ENCODE measurements at regions not wholly inside any gene's neighbourhood (a gene's known extent, or its start where the extent isn't known, plus 50 kb on each side); places are given as distances from the start of the nearest gene placed in this dataset.
A peak's percentile ranks its signal among the peaks of the same experiment; 100 is the strongest.
"Not testable (repeated sequence)": the region's sequence is repeated elsewhere in the genome, so short reads cannot be mapped to it uniquely, and the experiment has no call there.

GRCh38 chr5:82952326-82952725 is 124.9 kb downstream of the TMEM167A start:
- DNase-seq (ENCODE audit: low spot score), result peak; percentile 20

DNA sequence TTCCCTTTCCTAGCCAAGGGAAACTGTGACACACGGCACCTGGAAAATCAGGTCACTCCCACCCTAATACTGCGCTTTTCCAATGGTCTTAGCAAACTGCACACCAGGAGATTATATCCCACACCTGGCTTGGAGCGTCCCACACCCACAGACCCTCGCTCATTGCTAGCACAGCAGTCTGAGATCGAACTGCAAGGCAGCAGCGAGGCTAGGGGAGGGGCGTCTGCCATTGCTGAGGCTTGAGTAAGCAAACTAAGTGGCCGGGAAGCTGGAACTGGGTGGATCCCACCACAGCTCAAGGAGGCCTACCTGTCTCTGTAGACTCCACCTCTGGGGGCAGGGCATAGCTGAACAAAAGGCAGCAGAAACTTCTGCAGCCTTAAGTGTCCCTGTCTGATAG is 132.9 kb downstream of the TMEM167A start:
- not testable (repeated sequence) for DNase-seq (ENCODE audit: low spot score)

GRCh38 chr5:82942083-82942881 is 134.9 kb downstream of the TMEM167A start:
- no peak for DNase-seq (ENCODE audit: low spot score)

DNA sequence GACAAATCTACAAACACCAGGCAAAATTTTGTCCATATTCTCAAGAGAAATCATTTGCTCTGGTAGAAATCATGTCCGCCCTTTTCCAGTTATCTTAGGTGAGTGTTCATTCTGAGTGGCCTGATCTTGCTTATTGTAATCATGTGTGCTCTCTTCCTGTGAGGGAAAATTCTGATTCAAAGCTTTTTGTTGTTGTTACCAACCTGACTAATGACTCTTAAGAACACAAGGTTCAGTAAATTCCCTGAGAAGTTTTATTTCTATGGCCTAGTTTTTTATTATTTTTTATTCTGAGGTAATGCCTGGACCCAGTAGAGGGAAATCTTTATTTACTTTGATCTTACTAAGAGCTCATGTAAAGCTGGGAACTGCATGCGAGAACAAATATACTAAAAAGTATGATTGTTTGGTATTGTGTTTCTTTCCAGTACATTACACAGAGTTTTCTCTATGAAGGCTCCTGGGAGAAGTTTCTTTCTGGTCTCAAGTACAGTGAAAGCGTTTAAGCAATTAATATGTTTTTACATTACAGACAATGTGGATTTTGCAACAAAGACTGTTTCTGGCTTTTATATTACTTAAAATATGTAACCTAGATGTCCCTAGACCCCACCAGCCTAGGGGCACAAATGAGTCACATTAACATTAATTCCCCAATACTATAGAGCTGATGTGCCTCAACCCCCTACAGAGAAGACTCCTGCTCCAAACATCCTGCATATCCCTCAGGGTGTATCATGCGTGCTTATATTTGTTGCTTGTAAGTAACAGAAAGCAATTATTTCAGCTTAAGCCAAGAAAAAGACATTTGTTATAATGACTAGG is 138.1 kb downstream of the TMEM167A start:
- DNase-seq (ENCODE audit: low spot score), result no peak

DNA sequence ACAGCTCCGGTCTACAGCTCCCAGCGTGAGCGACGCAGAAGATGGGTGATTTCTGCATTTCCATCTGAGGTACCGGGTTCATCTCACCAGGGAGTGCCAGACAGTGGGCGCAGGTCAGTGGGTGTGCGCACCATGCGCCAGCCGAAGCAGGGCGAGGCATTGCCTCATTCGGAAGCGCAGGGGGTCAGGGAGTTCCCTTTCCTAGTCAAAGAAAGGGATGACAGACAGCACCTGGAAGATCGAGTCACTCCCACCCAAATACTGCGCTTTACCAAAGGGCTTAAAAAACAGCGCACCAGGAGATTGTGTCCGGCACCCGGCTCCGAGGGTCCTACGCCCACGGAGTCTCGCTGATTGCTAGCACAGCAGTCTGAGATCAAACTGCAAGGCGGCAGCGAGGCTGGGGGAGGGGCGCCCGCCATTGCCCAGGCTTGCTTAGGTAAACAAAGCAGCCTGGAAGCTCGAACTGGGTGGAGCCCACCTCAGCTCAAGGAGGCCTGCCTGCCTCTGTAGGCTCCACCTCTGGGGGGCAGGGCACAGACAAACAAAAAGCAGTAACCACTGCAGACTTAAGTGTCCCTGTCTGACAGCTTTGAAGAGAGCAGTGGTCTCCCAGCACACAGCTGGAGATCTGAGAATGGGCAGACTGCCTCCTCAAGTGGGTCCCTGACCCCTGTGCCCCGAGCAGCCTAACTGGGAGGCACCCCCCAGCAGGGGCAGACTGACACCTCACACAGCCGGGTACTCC is 144.5 kb downstream of the TMEM167A start:
- not testable (repeated sequence) for DNase-seq (ENCODE audit: low spot score)

GRCh38 chr5:82931110-82931509 is 146.1 kb downstream of the TMEM167A start:
- no peak for DNase-seq (ENCODE audit: low spot score)

GRCh38 chr5:82925061-82925411 is 152.2 kb downstream of the TMEM167A start:
- DNase-seq (ENCODE audit: low spot score), result no peak

GRCh38 chr5:82924226-82925060 is 152.8 kb downstream of the TMEM167A start:
- no peak for DNase-seq (ENCODE audit: low spot score)

GRCh38 chr5:82922086-82922734 is 155.0 kb downstream of the TMEM167A start:
- peak; percentile 32 for DNase-seq (ENCODE audit: low spot score)

- DNase-seq (ENCODE audit: low spot score), result no peak
Observed at GRCh38 chr5:82918311-82919031, 158.7 kb downstream of the TMEM167A start.

- no peak for DNase-seq (ENCODE audit: low spot score)
Observed at GRCh38 chr5:82917584-82917983, 159.6 kb downstream of the TMEM167A start.

GRCh38 chr5:82913971-82914370 is 163.2 kb downstream of the TMEM167A start:
- DNase-seq (ENCODE audit: low spot score), result no peak

- DNase-seq (ENCODE audit: low spot score), result no peak
Observed at GRCh38 chr5:82912462-82912861, 164.7 kb downstream of the TMEM167A start.

DNA sequence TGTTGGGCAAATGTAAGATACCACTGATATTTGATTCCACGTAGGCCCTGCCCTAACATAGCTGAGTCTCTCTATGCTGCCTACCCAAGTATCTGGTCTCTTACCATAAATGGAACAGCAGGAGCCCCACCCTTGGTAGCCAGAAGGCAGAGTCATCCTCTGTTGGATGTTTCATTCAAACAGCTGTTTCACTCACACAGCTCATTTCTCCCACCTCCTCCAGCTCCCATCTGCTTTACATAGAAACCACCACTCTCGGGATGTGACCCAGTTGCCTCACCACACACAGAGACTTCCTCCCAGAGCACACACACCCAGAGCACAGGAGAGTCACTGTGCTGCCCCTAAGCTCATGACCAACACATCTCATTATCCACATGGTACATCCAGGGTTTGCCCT is 165.3 kb downstream of the TMEM167A start:
- no peak for DNase-seq (ENCODE audit: low spot score)

GRCh38 chr5:82910905-82911304 is 166.3 kb downstream of the TMEM167A start:
- DNase-seq (ENCODE audit: low spot score), result no peak

GRCh38 chr5:82910491-82910890 is 166.7 kb downstream of the TMEM167A start:
- DNase-seq (ENCODE audit: low spot score), result no peak

DNA sequence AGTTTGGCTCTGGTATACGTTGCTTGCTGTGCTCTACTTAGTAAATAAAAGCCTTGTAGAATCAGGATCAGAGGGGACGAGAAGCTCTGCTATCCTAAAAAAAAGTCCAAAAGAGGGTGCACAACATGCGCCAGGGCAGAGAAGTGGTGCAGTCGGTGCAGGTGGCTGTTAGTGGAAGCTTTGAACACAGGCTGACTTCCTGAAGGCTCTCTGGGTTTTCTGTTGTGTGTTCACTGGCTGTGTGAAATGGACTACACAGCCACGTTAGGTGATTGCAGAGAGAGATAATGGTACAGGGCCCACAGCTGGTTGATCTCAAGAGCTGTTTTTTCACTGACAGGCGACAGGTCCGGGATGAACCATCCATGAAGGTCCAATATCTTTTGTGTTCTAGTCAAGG is 167.4 kb downstream of the TMEM167A start:
- DNase-seq (ENCODE audit: low spot score), result no peak

- no peak for DNase-seq (ENCODE audit: low spot score)
Observed at GRCh38 chr5:82905986-82906385, 171.2 kb downstream of the TMEM167A start.

DNA sequence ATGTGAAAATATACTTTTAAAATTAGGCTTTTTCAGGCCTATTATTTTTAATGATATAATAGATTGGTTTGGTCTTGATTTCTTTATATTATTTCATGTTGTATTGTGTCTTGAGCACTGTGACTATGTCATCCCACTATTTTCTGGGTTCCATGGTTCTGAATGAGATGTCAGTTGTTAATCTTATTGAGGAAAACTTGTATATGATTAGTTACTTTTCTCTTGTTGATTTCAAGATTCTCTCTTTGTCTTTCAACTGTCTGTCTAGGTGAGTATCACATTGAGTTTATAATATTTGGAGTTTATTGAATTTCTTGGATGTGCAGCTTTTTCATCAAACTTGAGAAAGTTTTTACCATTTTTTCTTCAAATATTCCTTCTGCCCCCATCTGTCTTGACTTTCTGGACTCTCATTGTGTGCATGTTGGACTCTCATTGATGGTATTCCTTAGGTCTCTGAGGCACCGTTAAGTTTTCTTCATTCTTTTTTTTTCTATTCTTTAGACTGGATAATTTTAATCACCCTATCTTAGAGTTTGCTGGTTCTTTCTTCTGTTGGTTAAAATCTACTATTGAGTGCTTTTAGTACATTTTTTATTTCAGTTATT is 175.8 kb downstream of the TMEM167A start:
- DNase-seq (ENCODE audit: low spot score), result no peak

DNA sequence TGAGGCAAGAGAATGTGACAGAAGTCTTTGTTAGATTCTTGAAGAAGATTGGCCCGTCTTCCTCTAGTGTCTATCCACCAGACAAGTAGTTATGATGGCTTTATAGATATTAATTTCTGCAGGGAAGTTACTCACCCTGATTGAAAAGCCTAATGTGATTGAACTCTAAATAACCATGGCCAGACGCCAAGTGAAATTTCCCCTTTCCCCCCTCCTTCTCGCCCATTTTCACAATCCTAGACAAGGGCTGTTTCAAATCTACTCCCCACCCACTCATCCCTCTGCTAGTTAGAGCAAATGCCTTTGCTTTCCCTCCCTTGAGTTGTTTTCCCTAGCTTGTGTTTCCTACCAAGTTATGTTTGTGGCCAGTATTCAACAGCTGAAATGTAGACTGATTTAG is 182.5 kb downstream of the TMEM167A start:
- DNase-seq (ENCODE audit: low spot score), result no peak
